ENCODE measurements at regions not wholly inside any gene's neighbourhood (a gene's known extent, or its start where the extent isn't known, plus 50 kb on each side); places are given as distances from the start of the nearest gene placed in this dataset.

DNA sequence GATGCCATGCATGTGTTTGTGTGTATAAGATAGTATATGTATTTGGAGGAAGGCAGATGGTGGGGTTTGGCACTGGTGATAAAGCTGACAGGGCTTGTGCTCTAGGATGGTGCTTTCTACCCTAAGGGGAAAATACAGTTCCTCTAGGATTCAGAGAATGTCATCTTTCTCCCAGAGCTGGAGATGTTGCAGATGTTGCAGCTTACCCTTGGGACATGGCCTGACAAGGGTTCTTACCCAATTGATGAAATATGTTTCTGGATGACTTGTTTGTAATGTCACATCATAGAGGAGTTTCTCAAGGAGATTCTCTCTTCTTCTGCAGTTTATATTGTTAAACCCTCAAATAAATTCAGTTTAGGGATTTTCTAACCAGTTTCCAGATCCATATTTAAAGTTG lies 52.5 kb upstream of the PITX2 start:
- DNase-seq, result no peak

DNA sequence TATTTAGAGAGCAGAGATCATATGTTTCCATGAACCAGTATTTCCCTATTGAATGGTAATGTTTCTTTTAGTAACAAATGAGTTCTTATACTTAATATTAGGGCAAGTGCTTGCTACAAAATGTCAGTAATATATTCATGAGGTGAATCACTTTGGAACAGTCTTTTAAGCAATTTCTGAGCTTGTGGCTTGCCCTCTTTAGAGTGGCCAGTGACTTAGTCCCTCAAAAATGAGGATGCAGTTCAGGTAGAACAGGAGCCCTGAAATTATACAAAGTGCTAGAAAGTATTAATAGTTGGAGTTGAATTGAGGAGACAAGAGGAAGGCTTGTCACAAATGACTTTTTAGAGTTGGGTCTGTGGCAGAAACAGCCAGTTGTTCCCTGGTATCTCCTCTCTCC lies 53.4 kb upstream of the PITX2 start:
- DNase-seq, result no peak

DNA sequence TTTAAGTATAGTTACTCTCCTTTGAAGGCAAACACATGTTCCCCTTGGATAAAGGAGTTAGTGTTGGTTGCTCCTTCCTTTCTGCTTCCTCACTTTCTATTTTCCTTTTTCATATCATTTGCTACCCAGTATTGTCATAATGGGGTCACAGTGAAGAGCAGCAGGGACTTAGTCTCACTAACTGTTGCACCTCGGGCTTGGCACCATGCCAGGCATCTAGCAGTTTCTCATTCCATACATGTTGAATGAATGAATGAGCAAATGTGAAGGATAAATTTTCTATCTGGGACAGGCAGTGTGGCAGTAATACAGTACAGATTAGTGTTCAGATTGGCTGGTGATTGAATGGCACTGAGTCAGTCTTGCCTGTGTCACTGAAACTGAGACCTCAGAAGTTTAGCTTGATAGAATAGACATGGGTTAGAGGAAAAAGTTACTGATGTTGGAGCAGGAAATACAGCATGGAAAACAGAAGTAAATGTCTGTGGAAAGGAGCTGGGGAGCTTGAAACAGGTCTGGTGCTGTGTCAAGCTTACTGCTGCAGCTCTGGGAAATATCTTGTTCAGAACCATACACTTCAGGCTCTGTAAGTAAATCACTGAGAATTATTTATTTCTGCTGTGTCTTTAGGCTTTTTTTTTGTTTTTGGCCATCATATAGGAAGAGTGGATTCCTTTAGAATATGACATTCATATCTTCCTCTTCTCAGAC lies 55.8 kb upstream of the PITX2 start:
- DNase-seq, result no peak

DNA sequence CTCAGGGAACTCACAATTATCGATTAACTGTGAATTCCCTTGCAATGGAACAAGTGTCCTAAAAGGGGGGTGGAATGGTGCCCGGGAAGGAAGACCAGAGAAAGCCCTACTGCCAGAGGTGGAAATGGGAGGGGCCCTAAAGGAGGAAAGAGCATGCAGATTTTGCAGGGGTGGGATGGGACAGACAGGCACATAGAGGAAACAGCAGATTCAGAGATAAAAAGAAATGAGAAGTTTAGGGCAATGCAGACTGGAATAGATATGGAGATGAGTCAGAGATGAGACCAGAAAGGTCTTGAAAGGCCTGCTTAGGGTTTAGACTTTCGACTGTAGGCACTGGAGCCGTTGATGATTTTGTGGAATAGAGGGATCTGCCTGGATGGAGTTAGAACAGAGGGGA lies 57.4 kb upstream of the PITX2 start:
- DNase-seq, result no peak

DNA sequence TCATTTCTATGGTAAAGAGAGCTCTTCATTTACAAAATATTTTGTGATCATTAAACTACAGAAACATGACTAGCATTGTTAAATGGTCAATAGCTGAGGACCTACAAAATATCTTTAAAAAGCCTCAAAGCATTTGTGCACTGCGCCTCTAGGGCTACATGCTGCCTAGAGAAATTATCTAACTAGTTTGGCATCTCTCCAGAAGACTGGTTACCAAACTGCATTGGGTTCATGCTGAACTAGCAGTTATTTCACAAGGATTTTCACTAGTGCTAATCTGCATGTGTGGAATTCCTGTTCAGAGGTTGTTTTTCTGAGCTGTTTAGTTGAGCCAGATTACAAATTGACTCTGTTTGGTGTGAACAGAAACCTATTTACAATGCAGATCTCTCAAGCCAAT lies 58.5 kb upstream of the PITX2 start:
- no peak for DNase-seq

DNA sequence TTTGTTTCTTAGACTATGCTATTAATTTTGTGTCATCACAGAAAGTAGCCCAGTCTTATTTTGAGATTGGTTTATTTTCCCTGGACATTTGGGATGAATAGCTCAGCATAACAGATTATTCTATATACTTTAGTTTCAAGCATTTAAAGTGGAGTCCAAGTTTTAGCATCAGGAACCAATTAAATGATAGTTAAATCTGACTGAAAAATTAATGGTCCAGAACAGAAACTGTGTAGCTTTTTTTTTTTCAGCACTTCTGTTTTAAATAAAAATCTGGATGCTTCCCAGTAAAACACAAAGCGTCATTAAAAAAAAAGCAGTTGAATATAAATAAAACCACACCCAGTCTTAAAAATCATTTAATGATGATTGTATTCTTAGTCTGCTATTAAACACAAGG lies 59.4 kb upstream of the PITX2 start:
- no peak for DNase-seq

DNA sequence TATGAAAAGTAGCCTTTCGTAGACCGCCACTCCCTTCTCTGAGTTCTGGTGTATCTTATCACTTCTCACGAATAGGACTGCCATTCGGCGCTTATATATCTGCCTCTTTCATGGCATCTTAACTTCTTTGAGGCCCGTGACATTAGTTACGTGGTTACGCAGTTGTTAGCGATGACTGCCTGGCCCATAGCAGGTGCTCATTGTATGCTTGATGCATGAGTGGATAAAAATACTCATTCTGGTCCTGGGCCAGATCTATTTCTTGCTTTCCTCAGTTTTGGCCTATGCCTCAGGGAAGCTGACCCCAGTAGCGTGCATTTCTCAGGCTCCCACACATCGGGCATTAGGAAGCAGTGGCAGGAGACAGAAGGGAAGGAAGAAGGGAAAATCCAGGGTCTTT lies 60.7 kb upstream of the PITX2 start:
- no peak for DNase-seq

DNA sequence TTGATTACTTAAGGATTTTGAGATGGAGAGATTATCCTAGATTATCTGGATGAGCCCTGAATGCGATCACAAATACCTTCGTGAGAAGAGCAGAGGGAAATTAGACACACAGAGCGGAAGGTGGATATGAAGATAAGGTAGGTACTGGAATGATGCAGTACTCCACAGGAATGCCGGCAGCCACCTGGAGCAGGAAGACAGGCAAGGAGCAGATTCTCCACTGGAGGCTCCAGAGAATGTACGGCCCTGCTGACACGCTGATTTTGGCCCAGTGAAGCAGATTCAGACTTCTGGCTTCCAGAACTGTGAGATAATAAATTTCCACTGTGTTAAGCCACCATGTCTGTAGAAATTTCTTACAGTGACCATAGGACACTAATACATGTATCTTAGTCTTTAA lies 79.4 kb upstream of the PITX2 start:
- no peak for DNase-seq

DNA sequence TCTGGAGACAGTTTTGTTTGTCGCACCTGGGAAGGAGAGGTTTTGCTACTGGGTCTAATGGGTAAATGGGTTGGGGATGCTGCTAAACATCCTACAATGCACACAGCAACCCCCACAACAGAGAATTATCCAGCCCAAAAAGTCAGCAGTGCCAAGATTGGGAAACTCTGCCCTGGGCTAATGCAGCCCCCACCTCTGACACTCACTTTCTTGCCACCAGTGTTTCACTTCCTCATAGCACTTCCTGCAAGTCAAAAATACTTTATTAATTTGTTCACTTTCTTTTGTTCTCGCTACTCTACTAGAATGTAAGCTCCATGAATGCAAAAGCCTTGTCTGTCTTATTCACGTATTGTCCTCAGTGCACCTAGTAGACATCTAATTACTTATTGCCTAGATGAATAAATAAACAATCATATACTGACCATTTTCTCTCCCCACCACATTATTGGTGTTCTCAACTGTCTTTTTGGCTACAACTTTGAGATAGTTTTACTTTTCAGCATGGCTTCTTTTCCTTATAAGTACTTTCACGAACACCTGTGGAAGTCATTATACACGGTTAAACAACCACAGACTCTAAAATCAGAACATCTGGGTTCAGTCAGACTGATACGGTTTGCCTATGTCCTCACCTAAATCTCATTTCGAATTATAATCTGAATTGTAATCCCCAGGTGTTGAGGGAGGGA lies 82.0 kb upstream of the PITX2 start:
- DNase-seq, result no peak

DNA sequence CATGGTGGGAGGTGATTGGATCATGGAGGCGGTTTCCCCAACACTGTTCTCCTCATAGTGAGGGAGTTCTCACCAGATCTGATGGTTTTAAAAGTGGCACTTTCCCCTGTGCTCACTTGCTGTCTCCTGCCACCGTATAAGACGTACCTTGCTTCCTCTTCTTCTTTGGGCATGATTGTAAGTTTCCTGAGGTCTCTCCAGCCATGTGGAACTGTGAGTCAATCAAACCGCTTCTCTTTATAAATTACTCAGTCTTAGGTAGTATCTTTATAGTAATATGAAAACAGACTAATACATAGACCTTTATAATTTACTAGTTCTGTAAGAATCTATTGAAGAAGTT lies 82.5 kb upstream of the PITX2 start:
- no peak for DNase-seq

DNA sequence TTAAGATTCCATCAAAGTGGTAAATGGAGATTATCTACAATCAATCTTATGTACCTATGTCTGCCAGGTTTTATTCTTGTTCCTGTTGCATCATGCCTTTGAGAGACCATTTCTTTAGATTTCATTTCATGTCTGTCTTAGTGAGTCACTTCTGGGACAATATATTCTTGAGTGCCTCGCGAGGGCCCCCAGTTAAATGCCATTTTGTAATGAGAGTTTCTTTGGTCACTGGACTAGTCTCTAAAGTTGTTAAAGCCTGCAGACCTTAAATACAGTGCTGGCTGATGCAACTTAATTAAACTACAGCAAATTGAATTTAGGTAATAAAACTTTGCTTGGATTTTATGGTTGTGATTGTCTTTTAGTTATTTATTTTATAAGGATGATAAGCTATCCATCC lies 87.2 kb upstream of the PITX2 start:
- no peak for DNase-seq

DNA sequence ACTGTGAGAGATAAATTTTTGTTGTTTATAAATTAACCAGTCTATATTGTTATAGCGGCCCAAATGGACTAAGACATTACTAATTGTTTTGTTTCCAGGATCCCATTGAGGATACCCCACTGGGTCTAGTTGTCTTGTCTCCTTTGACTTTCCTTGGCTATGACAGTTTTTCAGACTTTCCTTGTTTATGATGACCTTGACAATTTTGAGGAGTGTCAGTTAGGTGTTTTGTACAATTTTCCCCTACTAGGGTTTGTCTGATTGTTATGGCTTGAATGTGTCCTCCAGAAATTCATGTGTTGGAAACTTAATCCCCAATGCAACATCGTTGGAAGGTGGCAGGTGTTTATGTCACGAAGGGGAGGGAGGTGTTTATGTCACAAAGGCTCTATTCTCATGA lies 89.6 kb upstream of the PITX2 start:
- DNase-seq, result no peak

DNA sequence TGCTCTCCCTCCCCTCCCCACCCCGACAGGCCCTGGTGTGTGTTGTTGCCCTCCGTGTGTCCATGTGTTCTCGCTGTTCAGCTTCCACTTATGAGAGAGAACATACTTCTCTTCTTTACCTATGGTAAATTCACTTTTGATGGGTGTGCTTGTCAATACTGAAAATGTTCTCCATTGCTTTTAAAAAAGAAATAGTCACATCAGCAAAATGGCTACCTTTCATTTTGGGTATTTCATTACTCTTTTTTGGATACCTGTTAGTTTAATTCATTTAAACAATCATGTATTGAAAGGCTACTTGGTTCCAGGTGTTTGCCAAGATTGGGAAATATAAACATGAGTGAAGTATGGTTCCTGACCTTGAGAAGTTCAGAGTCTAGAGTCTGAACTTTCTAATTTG lies 107.4 kb upstream of the PITX2 start:
- DNase-seq, result no peak

DNA sequence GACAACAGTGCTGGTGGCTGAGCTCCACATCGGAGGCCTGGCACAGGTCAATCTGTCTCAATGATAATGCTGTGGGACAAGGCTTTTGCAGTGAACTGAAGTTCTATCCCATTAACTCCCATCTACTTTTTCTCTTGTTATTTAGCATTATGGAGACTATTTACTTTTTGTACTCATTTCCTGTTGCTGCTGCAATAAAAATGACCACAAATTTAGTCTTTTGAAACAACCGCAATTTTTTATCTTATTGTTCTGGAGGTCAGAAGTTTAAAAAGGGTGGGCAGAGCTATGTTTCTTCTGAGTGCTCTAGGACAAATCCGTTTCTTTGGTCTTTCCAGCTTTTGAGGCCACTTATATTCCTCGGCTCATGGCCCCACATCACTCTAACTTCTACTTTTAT lies 111.0 kb upstream of the PITX2 start:
- DNase-seq, result no peak

DNA sequence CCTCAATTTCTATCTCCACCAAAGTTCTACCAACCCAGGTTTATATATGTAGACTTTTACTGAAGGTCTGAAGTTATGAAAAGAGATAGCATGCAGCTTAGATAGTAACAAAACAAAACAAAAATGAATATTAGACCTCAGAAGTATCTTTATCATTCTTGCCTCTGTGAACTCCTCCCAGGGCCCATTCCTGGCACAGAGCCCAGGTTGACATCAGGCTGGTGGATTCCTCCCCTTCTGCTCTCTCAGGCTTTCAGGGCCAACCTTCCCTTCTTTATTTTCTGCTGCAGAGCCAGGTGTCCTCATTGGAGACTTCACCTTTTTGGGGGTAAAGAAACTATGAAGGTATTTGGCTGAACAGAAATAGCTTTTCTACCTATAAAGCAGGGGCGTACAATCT lies 112.8 kb upstream of the PITX2 start:
- DNase-seq, result no peak

DNA sequence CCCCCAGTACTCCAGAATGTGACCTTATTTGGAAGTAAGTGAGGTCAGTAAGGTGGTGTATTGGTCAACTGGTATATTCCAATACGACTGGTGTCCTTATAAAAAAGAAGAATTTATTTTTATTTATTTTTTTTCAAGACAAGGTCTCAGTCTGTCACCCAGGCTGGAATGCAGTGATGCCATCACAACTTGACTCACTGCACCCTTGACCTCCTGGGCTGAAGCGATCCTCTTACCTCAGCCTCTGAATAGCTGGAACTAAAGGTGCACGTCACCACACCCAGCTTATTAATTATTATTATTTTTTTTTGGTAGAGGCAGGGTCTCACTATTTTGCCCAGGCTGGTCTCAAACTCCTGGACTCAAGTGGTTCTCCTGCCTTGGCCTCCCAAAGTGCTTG lies 115.1 kb upstream of the PITX2 start:
- DNase-seq, result no peak

DNA sequence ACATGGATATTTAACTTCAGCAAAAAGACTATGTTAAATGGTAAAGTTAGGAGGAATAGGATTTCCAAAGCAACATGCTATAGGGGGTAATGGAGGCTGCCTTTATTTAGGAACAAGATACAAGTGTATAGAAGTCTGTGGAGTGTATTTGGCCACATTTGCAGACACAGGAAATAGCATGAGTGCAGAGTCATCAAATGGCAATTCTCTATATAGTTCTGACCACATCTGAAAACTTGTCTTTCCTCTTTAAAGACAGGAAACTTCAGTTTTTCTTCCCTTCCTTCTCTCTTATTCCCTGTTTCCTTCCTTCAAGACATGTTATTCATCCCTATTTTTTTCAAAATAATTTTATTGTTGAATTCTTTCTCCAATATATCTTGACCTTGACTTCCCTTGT lies 119.3 kb upstream of the PITX2 start:
- no peak for DNase-seq

DNA sequence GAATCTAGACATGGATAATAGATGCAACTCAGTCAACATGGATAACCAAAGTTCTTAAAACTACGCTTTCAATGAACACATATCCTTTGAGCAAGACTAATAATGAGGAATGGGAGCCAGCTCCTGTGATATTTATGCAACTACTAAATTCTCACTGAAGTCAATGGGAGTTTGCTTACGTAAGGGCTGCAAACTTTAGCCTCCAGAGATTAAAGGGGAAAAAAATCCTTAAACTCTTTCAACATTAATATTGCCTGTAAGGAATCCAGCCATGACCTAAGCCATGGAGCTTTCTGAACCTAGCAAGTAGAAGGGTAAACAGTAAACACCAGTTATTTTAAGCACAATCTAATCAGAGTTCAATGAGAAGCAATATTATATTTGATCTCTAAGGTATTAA lies 125.2 kb upstream of the PITX2 start:
- no peak for DNase-seq

DNA sequence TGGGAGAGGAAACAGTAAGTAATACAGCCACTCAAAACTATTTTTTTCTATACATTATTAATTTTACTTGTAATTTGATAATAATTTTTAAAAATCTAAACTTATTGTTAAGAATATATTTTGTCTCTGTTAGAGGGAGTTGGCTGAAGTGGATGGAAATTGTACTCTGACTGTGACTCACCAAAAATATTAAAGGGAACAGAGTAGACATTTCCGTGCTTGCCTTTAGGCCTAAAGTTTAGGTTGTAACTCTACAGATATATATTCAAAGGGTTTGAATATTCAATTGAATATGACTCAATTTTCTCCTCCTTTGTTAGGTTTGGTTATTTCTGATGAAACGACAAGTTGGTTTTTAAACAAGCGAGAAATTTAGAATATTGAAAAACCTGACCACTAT lies 128.3 kb upstream of the PITX2 start:
- no peak for DNase-seq

DNA sequence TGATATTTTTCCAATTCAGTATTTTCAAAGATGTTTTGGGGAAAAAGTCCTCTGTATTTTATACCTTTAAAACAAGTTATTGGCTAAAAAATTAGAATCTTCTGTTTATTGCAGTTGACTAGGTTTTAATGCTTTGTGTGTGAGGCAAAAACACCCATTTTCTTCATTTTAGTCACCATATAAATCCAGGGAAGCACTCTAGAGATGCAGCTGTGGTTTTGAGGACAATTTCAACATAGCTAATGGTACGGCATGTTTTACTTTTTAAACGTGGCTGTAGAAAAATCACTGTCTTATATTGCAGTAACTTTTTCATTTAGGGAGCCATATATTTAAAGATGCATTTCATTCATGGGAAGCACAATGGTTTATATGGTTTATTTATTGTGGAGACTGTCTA lies 129.1 kb upstream of the PITX2 start:
- DNase-seq, result no peak

DNA sequence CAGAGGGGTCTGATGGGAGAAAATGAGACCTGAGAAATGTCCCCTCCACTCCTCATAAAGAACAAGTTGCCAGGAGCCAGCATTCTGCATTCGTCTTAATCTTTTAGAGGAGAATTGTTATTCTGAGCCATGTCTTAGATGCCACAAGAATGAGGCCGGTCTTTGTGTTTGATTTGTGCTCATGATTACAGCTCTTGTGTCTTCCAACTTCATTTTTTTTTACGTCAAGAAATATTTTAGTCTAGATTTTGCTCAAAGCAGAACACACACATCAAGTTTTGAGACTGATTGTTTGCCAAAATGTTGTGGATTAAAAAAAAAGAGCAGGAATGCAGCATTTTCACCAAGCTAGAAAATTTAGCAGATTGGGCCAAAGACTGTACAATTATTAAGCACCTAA lies 130.6 kb upstream of the PITX2 start:
- DNase-seq, result no peak

DNA sequence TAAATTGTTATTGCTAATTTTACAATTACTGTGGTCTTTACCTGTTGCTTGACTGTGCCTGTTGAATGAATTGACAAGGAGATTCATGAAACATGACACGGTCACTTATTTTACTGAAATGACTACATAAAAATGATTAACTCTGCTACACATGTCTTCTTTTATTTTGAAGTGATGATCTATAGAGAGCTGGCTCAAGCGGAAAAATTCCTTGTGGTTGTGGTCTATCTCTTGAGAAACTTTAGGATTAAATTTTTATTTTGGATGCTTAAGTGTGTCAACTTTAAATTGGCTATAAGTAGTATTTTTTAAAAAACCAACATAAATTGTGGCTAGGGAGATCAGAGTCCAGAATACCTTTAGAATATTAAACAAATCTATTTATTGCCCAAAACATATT lies 131.8 kb upstream of the PITX2 start:
- DNase-seq, result no peak

DNA sequence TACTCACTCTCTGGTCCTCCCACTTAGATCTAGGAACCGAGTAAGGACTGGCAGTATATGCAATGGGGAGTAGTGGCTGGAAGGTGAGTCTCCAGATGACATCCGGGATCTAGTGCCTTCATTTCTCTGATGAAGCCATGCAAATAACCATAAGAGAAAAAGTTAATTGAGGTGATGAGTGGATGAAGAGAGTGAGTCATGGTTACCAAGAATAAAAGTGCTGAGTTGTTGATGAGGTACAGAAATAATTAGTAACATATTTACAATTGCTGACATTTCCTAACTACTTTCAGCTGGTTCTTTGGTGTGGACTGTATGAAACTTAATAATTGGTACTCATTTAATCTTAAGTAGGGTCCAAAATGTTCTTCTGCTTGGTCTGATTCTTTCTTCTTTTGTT lies 146.7 kb upstream of the PITX2 start:
- DNase-seq, result no peak

DNA sequence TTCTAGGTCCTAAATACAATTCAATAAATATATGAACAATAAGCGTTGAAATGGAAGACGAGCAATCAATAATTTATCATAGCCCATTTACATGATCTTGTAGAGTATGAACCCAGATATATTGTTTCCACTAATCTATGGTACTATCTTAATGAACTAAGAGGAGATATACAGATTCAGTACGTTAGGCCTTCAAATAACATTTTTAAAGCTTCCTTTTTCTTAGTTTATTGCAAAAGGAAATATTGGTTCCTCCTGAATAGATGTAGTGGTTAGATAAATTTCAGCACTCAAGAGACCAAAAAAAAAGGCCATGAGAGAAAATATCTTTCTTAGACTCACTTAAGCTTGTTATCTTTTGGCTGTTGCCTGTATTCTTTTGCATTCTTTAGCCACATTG lies 147.5 kb upstream of the PITX2 start:
- DNase-seq, result no peak

DNA sequence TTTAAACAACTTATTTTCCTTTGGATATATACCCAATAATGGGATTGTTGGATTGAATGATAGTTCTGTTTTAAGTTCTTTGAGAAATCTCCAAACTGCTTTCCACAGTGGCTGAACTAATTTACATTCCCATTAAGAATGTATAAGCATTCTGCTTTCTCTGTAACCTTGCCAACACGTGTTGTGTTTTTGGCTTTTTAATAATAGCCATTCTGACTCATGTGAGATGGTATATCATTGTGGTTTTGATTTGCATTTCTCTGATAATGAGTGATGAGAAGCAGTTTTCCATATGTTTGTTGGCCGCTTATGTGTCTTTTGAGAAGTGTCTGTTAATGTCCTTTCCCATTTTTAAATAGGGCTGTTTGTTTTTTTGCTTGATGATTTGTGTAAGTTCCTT lies 155.6 kb upstream of the PITX2 start:
- DNase-seq, result no peak

All from NCI-H2081 treated with DMSO at 0.1 percent for 48 hours (cell line).